Neural cell (in vitro differentiated cells): ENCODE measurements at regions not wholly inside any gene's neighbourhood (a gene's known extent, or its start where the extent isn't known, plus 50 kb on each side); places are given as distances from the start of the nearest gene placed in this dataset.

Experiments used
- H2AFZ ChIP-seq: fragments of 200-600, 300-800 bp; sonication (generic), shearing (Covaris generic); 2 replicates; pipeline ENCODE4 v1.6.0; 2014; ENCODE audit warnings: low read depth, mild to moderate bottlenecking, antibody characterized with exemption, low read length, moderate library complexity
- H3F3A ChIP-seq: fragments of 200-600 bp; shearing (Covaris generic); 2 replicates; pipeline ENCODE4 v1.6.1; 2016; ENCODE audit warnings: mild to moderate bottlenecking, moderate library complexity, mixed read lengths, antibody characterized with exemption, low read length; ENCODE audit not compliant: insufficient read depth, poor library complexity, severe bottlenecking
- H3K27ac ChIP-seq: fragments of 200-600, 300-800 bp; sonication (generic), shearing (Covaris generic); 2 replicates; pipeline ENCODE4 v1.5.1; 2014; ENCODE audit warnings: mild to moderate bottlenecking, low read length, moderate library complexity
- H3K27me3 ChIP-seq: fragments of 300-800, 200-600 bp; sonication (generic), shearing (Covaris generic); 2 replicates; pipeline ENCODE4 v1.6.0; 2014; ENCODE audit warnings: mild to moderate bottlenecking, low read depth, low read length, moderate library complexity; ENCODE audit not compliant: insufficient read depth
- H3K36me3 ChIP-seq: fragments of 300-800, 200-600 bp; sonication (generic), shearing (Covaris generic); 2 replicates; pipeline ENCODE4 v1.5.1; 2014; ENCODE audit warnings: mild to moderate bottlenecking, antibody characterized with exemption, low read length, moderate library complexity; ENCODE audit not compliant: insufficient read depth
- H3K4me2 ChIP-seq: fragments of 300-800, 200-600 bp; sonication (generic), shearing (Covaris generic); 2 replicates; pipeline ENCODE4 v1.6.0; 2014; ENCODE audit warnings: mild to moderate bottlenecking, low read length
- H3K4me3 ChIP-seq: fragments of 300-800, 200-600 bp; sonication (generic), shearing (Covaris generic); 2 replicates; pipeline ENCODE4 v1.5.1; 2014; ENCODE audit warnings: mild to moderate bottlenecking, low read length, moderate library complexity
- H3K79me2 ChIP-seq: fragments of 200-600 bp; shearing (Covaris generic); replicated peaks from 2 replicates; pipeline ENCODE4 v1.6.0; 2014; ENCODE audit warnings: mild to moderate bottlenecking, low read length, moderate library complexity; ENCODE audit not compliant: insufficient read depth
- H3K9ac ChIP-seq: fragments of 300-800, 200-600 bp; sonication (generic), shearing (Covaris generic); 2 replicates; pipeline ENCODE4 v1.6.1; 2016; ENCODE audit warnings: mild to moderate bottlenecking, low read length, mixed read lengths
- H3K9me2 ChIP-seq: fragments of 200-600 bp; shearing (Covaris generic); 2 replicates; pipeline ENCODE4 v1.6.1; 2016; ENCODE audit warnings: mild to moderate bottlenecking, low read length, mixed read lengths; ENCODE audit not compliant: insufficient read depth
- H3K9me3 ChIP-seq: fragments of 200-600, 300-800 bp; sonication (generic), shearing (Covaris generic); 2 replicates; pipeline ENCODE4 v1.6.1; 2016; ENCODE audit warnings: mild to moderate bottlenecking, mixed run types, low read length, moderate library complexity, mixed read lengths
- H4K20me1 ChIP-seq: fragments of 200-600 bp; shearing (Covaris generic); 2 replicates; pipeline ENCODE4 v1.6.1; 2016; ENCODE audit warnings: mild to moderate bottlenecking, mixed run types; ENCODE audit not compliant: insufficient read depth
- EP300 ChIP-seq: fragments of 450-650 bp; conservative IDR thresholded peaks from 2 replicates; pipeline ENCODE4 v1.6.1; 2014; ENCODE audit warnings: antibody characterized with exemption, mild to moderate bottlenecking, moderate library complexity; ENCODE audit not compliant: poor library complexity, severe bottlenecking
- EZH2 ChIP-seq: fragments of 200-600, 300-800 bp; shearing (Covaris generic), sonication (generic); IDR thresholded peaks from 2 replicates; pipeline ENCODE4 v1.6.1; 2014; ENCODE audit warnings: antibody characterized with exemption, low read length, borderline replicate concordance, mild to moderate bottlenecking; ENCODE audit not compliant: insufficient read depth, poor library complexity, severe bottlenecking
- MXI1 ChIP-seq: fragments of 450-650 bp; conservative IDR thresholded peaks from 2 replicates; pipeline ENCODE4 v1.6.1; 2014; ENCODE audit warnings: antibody characterized with exemption, mild to moderate bottlenecking; ENCODE audit not compliant: poor library complexity, severe bottlenecking
- POLR2AphosphoS5 ChIP-seq: IDR thresholded peaks from 2 replicates; pipeline ENCODE4 v1.6.1; 2012
- RAD21 ChIP-seq: fragments of 450-650 bp; conservative IDR thresholded peaks from 2 replicates; pipeline ENCODE4 v1.6.1; 2014; ENCODE audit warnings: antibody characterized with exemption, mild to moderate bottlenecking, moderate library complexity
- REST ChIP-seq: IDR thresholded peaks from 2 replicates; pipeline ENCODE4 v1.6.1; 2012; ENCODE audit warnings: borderline replicate concordance
- SMC3 ChIP-seq: fragments of 450-650 bp; conservative IDR thresholded peaks from 2 replicates; pipeline ENCODE4 v1.6.1; 2014; ENCODE audit warnings: antibody characterized with exemption, mild to moderate bottlenecking, moderate library complexity; ENCODE audit not compliant: poor library complexity
- TAF1 ChIP-seq: IDR thresholded peaks from 2 replicates; pipeline ENCODE4 v1.6.1; 2012; ENCODE audit warnings: low read depth
- TF ChIP-seq, protein P1 (sequence below): fragments of 450-650 bp; IDR thresholded peaks from 2 replicates; pipeline ENCODE4 v1.5.1; 2014; ENCODE audit warnings: antibody characterized with exemption, mild to moderate bottlenecking, moderate library complexity; ENCODE audit not compliant: poor library complexity, severe bottlenecking

DNA sequence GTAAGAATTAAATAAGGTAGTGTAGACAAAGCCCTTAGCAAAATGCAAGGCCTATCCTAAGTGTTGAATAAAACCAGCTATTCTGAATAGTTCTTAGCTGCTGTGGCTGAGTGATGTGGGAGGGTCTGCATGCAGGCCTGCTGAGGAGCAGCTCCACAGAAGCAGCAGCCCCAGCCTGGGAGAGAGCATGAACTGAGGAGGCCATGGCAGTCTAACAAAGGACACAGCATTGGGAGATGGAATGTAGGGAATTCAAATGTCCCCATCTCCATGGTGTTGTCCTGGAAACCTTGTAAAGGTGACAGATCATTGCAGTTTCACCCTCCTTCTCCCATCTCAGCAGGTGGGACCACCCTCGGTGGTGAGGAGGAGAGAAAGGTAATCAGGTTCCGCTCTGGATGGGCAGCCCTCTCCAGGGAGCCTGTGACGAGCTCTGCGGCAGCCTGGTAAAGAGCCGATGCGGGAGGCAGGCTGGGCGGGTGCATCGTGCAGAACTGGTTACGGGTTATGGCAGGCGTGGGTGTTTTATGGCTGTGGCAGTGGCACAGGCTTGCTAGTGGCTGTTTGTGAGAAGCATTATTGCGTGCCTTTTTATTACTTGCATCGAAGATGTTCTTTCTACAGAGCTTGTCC is 199.9 kb upstream of the GLRA1 start:
- Histone ChIP-seq H3K9me2 (no peaks in the 10 kb centered on the region), H3K27me3 (no peaks in the 10 kb centered on the region), H3K9me3 (no peaks in the 10 kb centered on the region), H3F3A (no peaks in the 10 kb centered on the region), H3K9ac (no peak overlapping the region), H3K79me2 (no peaks in the 10 kb centered on the region), H2AFZ (no peak overlapping the region), H3K36me3 (no peaks in the 10 kb centered on the region), H3K27ac (no peak overlapping the region), H4K20me1 (no peaks in the 10 kb centered on the region), H3K4me2 (no peak overlapping the region), H3K4me3 (no peak overlapping the region)
- no peak for TF ChIP-seq RAD21
- TF ChIP-seq EP300: no peak
- peak; percentile 11 for TF ChIP-seq POLR2AphosphoS5
- TF ChIP-seq TAF1: no peak
- no peak for TF ChIP-seq REST

DNA sequence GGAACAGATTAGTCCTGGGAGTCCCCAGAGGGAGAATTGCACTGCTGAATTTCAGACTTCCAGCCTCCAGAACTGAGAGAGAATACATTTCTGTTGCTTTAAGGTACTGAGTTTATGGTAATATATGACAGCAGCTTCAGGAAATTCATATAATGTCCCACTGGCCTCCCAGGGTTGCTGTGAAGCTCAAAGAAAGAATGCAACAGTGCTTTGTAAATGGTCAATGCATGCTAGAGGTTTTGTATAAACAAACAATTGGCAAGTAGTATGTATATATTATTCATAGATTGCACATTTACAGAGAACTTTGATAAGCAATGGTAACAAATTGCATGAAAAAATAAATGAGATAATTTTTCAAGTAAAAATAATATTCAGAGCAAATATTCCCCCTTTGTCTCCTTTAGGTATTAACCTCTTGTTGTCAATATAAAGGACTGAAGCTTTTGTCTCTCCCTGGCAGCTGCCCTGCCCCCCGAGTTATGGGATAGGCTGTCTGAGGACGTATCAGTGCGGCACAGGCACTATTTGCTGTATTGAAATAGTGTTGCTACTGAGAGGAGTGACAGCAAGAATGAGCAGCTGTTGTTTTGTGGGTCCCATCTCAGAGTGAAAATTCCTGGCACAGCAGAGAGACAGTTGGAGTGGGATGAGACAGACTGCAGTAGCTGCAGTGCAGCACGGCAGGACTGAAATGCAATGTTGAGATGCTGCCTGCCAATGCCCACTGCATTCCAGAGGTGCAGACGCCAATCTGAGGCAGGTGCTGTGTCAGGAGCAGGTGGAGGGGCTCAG is 194.2 kb upstream of the GLRA1 start:
- no peaks in the 10 kb centered on the region for H3K9me2 ChIP-seq
- no peaks in the 10 kb centered on the region for H3K27me3 ChIP-seq
- H3K4me2 ChIP-seq: no peak overlapping the region
- no peaks in the 10 kb centered on the region for H3F3A ChIP-seq
- H2AFZ ChIP-seq: no peak overlapping the region
- no peaks in the 10 kb centered on the region for H4K20me1 ChIP-seq
- no peak overlapping the region for H3K9ac ChIP-seq
- H3K4me3 ChIP-seq: no peak overlapping the region
- no peak overlapping the region for H3K27ac ChIP-seq
- H3K79me2 ChIP-seq: no peaks in the 10 kb centered on the region
- no peaks in the 10 kb centered on the region for H3K9me3 ChIP-seq
- no peaks in the 10 kb centered on the region for H3K36me3 ChIP-seq
- TF ChIP-seq REST (no peak), MXI1 (no peak), EP300 (peak; percentile 41), EZH2 (no peak), SMC3 (no peak), POLR2AphosphoS5 (no peak)
- TF ChIP-seq, protein P1, sequence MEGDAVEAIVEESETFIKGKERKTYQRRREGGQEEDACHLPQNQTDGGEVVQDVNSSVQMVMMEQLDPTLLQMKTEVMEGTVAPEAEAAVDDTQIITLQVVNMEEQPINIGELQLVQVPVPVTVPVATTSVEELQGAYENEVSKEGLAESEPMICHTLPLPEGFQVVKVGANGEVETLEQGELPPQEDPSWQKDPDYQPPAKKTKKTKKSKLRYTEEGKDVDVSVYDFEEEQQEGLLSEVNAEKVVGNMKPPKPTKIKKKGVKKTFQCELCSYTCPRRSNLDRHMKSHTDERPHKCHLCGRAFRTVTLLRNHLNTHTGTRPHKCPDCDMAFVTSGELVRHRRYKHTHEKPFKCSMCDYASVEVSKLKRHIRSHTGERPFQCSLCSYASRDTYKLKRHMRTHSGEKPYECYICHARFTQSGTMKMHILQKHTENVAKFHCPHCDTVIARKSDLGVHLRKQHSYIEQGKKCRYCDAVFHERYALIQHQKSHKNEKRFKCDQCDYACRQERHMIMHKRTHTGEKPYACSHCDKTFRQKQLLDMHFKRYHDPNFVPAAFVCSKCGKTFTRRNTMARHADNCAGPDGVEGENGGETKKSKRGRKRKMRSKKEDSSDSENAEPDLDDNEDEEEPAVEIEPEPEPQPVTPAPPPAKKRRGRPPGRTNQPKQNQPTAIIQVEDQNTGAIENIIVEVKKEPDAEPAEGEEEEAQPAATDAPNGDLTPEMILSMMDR: no peak
